ENCODE measurements at regions not wholly inside any gene's neighbourhood (a gene's known extent, or its start where the extent isn't known, plus 50 kb on each side); places are given as distances from the start of the nearest gene placed in this dataset.
A peak's percentile ranks its signal among the peaks of the same experiment; 100 is the strongest.

DNA sequence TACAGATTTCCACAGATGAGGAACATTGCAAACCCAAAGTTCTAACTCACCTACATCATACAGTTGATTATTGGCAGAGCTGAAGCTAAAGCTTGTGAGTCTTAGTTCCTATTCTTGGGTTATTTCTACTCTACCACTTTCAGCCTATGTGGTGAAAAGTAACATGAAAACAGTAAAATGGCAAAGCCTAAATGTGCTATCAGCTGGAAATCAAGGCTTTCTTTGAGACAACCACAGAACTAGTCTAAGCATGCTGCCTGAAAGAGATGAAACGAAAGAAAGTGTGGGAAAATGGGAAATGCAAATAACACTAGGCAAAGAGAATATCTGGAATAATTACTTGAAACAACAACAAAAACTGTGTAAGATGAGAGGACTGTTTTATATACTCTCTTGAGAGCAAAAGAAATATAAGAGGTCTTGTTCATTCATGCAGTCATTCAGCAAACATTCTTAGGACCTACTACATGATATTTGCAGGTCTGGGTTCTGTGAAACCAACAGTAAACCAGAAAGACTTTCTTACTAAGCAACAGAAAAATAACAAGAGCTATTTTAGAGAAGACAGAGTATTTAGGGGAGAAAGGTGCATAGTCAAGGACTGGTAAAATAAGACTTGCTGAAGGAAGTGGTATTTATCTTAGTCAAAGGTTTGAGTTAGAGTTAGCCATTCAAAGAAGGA is 437.1 kb downstream of the HTR7 start:
- no peak overlapping the region for H3K4me3 ChIP-seq (ENCODE audit: control insufficient read depth in 2 of 3, extremely low read depth in 1 of 3, insufficient read depth in 2 of 3, low read depth in 1 of 3, low read length in 3 of 3)
- dilution Hi-C loops (cut with MboI; ENCODE audit: extremely low pct_ligation_motif_present, low sequenced_read_pairs): no loop called here
- H2AFZ ChIP-seq (ENCODE audit: control insufficient read depth, low read length): no peak overlapping the region
- H3K9me3 ChIP-seq (ENCODE audit: control insufficient read depth, low read depth, low read length): no peaks in the 10 kb centered on the region
- no peaks in the 10 kb centered on the region for H3K79me2 ChIP-seq (ENCODE audit: control insufficient read depth, insufficient read depth, low read length)
- no peak overlapping the region for H3K9ac ChIP-seq (ENCODE audit: control insufficient read depth, extremely low read depth, insufficient read depth, low read length)
- no peaks in the 10 kb centered on the region for H3K9me1 ChIP-seq (ENCODE audit: control insufficient read depth, extremely low read depth, insufficient read depth, low read length)
- DNase-seq (ENCODE audit: low read depth, low spot score) (no peak), FAIRE-seq (peak; percentile 97)
- TF ChIP-seq, protein P1, sequence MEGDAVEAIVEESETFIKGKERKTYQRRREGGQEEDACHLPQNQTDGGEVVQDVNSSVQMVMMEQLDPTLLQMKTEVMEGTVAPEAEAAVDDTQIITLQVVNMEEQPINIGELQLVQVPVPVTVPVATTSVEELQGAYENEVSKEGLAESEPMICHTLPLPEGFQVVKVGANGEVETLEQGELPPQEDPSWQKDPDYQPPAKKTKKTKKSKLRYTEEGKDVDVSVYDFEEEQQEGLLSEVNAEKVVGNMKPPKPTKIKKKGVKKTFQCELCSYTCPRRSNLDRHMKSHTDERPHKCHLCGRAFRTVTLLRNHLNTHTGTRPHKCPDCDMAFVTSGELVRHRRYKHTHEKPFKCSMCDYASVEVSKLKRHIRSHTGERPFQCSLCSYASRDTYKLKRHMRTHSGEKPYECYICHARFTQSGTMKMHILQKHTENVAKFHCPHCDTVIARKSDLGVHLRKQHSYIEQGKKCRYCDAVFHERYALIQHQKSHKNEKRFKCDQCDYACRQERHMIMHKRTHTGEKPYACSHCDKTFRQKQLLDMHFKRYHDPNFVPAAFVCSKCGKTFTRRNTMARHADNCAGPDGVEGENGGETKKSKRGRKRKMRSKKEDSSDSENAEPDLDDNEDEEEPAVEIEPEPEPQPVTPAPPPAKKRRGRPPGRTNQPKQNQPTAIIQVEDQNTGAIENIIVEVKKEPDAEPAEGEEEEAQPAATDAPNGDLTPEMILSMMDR (optimal IDR thresholded peaks at IDR 0.05 in 1 of 3, IDR thresholded peaks at IDR 0.05 in 1 of 3, conservative IDR thresholded peaks at IDR 0.05 in 1 of 3; ENCODE audit: extremely low read depth in 1 of 3, insufficient read depth in 2 of 3, low read length in 3 of 3): no peak
- TF ChIP-seq EZH2 (IDR thresholded peaks at IDR 0.05; ENCODE audit: low read length): no peak
- H3K27me3 ChIP-seq (ENCODE audit: control insufficient read depth, extremely low read depth, insufficient read depth, low read length): no peaks in the 10 kb centered on the region
- peak overlapping the region; percentile 0 for H3K27ac ChIP-seq (ENCODE audit: control insufficient read depth, insufficient read depth, low read length)
- H3K4me1 ChIP-seq (ENCODE audit: control insufficient read depth, extremely low read depth, insufficient read depth, low read length): peaks cover 34% of the 10 kb centered on the region
- H3K36me3 ChIP-seq (ENCODE audit: control insufficient read depth in 2 of 2, extremely low read depth in 1 of 2, insufficient read depth in 2 of 2, low read length in 2 of 2): no peaks in the 10 kb centered on the region
- H3K4me2 ChIP-seq (ENCODE audit: control insufficient read depth, extremely low read depth, insufficient read depth, low read depth, low read length): peak overlapping the region; percentile 50
- H4K20me1 ChIP-seq (ENCODE audit: control insufficient read depth, extremely low read depth, insufficient read depth, low read length): no peaks in the 10 kb centered on the region

DNA sequence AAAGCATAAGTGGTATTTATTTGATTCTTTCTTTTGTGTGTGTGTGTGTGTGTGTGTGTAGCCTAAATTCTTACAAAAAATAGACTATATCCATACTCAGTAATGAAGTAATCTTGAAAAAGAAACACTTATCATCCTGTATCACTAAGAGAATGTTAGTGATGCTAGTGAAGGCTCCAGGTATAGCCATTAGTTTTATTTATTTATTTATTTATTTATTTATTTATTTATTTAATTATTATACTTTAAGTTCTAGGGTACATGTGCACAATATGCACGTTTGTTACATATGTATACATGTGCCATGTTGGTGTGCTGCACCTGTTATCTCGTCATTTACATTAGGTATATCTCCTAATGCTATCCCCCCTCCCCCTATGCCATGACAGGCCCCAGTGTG is 436.0 kb downstream of the HTR7 start:
- Histone ChIP-seq H4K20me1 (ENCODE audit: control insufficient read depth, extremely low read depth, insufficient read depth, low read length) (no peaks in the 10 kb centered on the region), H3K27me3 (ENCODE audit: control insufficient read depth, extremely low read depth, insufficient read depth, low read length) (no peaks in the 10 kb centered on the region), H3K9me1 (ENCODE audit: control insufficient read depth, extremely low read depth, insufficient read depth, low read length) (no peaks in the 10 kb centered on the region), H3K4me1 (ENCODE audit: control insufficient read depth, extremely low read depth, insufficient read depth, low read length) (peaks cover 34% of the 10 kb centered on the region), H3K9ac (ENCODE audit: control insufficient read depth, extremely low read depth, insufficient read depth, low read length) (no peak overlapping the region), H3K36me3 (ENCODE audit: control insufficient read depth in 2 of 2, extremely low read depth in 1 of 2, insufficient read depth in 2 of 2, low read length in 2 of 2) (no peaks in the 10 kb centered on the region), H3K27ac (ENCODE audit: control insufficient read depth, insufficient read depth, low read length) (no peak overlapping the region), H3K4me2 (ENCODE audit: control insufficient read depth, extremely low read depth, insufficient read depth, low read depth, low read length) (no peak overlapping the region), H2AFZ (ENCODE audit: control insufficient read depth, low read length) (no peak overlapping the region), H3K4me3 (ENCODE audit: control insufficient read depth in 2 of 3, extremely low read depth in 1 of 3, insufficient read depth in 2 of 3, low read depth in 1 of 3, low read length in 3 of 3) (no peak overlapping the region), H3K79me2 (ENCODE audit: control insufficient read depth, insufficient read depth, low read length) (no peaks in the 10 kb centered on the region), H3K9me3 (ENCODE audit: control insufficient read depth, low read depth, low read length) (no peaks in the 10 kb centered on the region)
- FAIRE-seq (no peak), DNase-seq (ENCODE audit: low read depth, low spot score) (no peak)
- dilution Hi-C loops (cut with MboI; ENCODE audit: extremely low pct_ligation_motif_present, low sequenced_read_pairs): no loop called here
- TF ChIP-seq EZH2 (IDR thresholded peaks at IDR 0.05; ENCODE audit: low read length): no peak
- TF ChIP-seq, protein P1 (optimal IDR thresholded peaks at IDR 0.05 in 1 of 3, IDR thresholded peaks at IDR 0.05 in 1 of 3, conservative IDR thresholded peaks at IDR 0.05 in 1 of 3; ENCODE audit: extremely low read depth in 1 of 3, insufficient read depth in 2 of 3, low read length in 3 of 3): no peak
